ENCODE measurements at regions not wholly inside any gene's neighbourhood (a gene's known extent, or its start where the extent isn't known, plus 50 kb on each side); places are given as distances from the start of the nearest gene placed in this dataset.
"Not testable (repeated sequence)": the region's sequence is repeated elsewhere in the genome, so short reads cannot be mapped to it uniquely, and the experiment has no call there.

- Histone ChIP-seq H3K4me3 (no peak overlapping the region), H3K27me3 (no peaks in the 10 kb centered on the region), H3K36me3 (no peaks in the 10 kb centered on the region), H3K27ac (no peak overlapping the region), H3K9me3 (no peaks in the 10 kb centered on the region), H3K4me1 (no peaks in the 10 kb centered on the region)
- TF ChIP-seq CTCF (IDR thresholded peaks at IDR 0.05) (no peak), POLR2A (IDR thresholded peaks at IDR 0.05) (no peak), POLR2AphosphoS5 (IDR thresholded peaks at IDR 0.05) (no peak)
- intact Hi-C loops (cut with DNase I; ENCODE audit: low total_unique reads): no loop called here
- DNase-seq (ENCODE audit: low spot score in 2 of 2): no peak
Observed at GRCh38 chr5:53263151-53263550, 153.6 kb upstream of the MOCS2 start.

- Histone ChIP-seq H3K27me3 (no peaks in the 10 kb centered on the region), H3K9me3 (no peaks in the 10 kb centered on the region), H3K27ac (no peak overlapping the region), H3K36me3 (no peaks in the 10 kb centered on the region), H3K4me1 (no peaks in the 10 kb centered on the region), H3K4me3 (no peak overlapping the region)
- intact Hi-C loops (cut with DNase I; ENCODE audit: low total_unique reads): no loop called here
- TF ChIP-seq CTCF (IDR thresholded peaks at IDR 0.05) (no peak), POLR2AphosphoS5 (IDR thresholded peaks at IDR 0.05) (no peak), POLR2A (IDR thresholded peaks at IDR 0.05) (no peak)
- DNase-seq (ENCODE audit: low spot score in 2 of 2): no peak
Observed at GRCh38 chr5:53265043-53265442, 155.5 kb upstream of the MOCS2 start.

- H3K4me3 ChIP-seq; H3K9me3 ChIP-seq; H3K27me3 ChIP-seq; H3K36me3 ChIP-seq; DNase-seq (ENCODE audit: low spot score in 2 of 2); H3K4me1 ChIP-seq; intact Hi-C loops (cut with DNase I; ENCODE audit: low total_unique reads); H3K27ac ChIP-seq: not testable (repeated sequence)
Observed at GRCh38 chr5:53268241-53268640, 158.7 kb upstream of the MOCS2 start.

GRCh38 chr5:53275666-53276065 lies 166.1 kb upstream of the MOCS2 start:
- intact Hi-C loops (cut with DNase I; ENCODE audit: low total_unique reads): no loop called here
- Histone ChIP-seq H3K36me3 (no peaks in the 10 kb centered on the region), H3K27me3 (no peaks in the 10 kb centered on the region), H3K4me1 (no peaks in the 10 kb centered on the region), H3K4me3 (no peak overlapping the region), H3K27ac (no peak overlapping the region), H3K9me3 (no peaks in the 10 kb centered on the region)
- TF ChIP-seq POLR2A (IDR thresholded peaks at IDR 0.05) (no peak), CTCF (IDR thresholded peaks at IDR 0.05) (no peak), POLR2AphosphoS5 (IDR thresholded peaks at IDR 0.05) (no peak)
- DNase-seq (ENCODE audit: low spot score in 2 of 2): no peak

GRCh38 chr5:53276825-53277224 lies 167.3 kb upstream of the MOCS2 start:
- Histone ChIP-seq H3K9me3 (no peaks in the 10 kb centered on the region), H3K4me3 (no peak overlapping the region), H3K27ac (no peak overlapping the region), H3K27me3 (no peaks in the 10 kb centered on the region), H3K4me1 (no peaks in the 10 kb centered on the region), H3K36me3 (no peaks in the 10 kb centered on the region)
- intact Hi-C loops (cut with DNase I; ENCODE audit: low total_unique reads): no loop called here
- peak in 1 of 3 donors; percentile 49 for TF ChIP-seq POLR2AphosphoS5 (IDR thresholded peaks at IDR 0.05)
- no peak for TF ChIP-seq CTCF (IDR thresholded peaks at IDR 0.05)
- no peak for DNase-seq (ENCODE audit: low spot score in 2 of 2)

GRCh38 chr5:53277491-53277890 lies 167.9 kb upstream of the MOCS2 start:
- H3K27ac ChIP-seq: no peak overlapping the region
- no peaks in the 10 kb centered on the region for H3K9me3 ChIP-seq
- H3K36me3 ChIP-seq: no peaks in the 10 kb centered on the region
- intact Hi-C loops (cut with DNase I; ENCODE audit: low total_unique reads): no loop called here
- DNase-seq (ENCODE audit: low spot score in 2 of 2): no peak
- no peak overlapping the region for H3K4me3 ChIP-seq
- no peaks in the 10 kb centered on the region for H3K27me3 ChIP-seq
- TF ChIP-seq POLR2AphosphoS5 (IDR thresholded peaks at IDR 0.05): no peak
- TF ChIP-seq POLR2A (IDR thresholded peaks at IDR 0.05): no peak
- no peak for TF ChIP-seq CTCF (IDR thresholded peaks at IDR 0.05)
- no peaks in the 10 kb centered on the region for H3K4me1 ChIP-seq

All from breast epithelium (tissue), 4 donors.